ENCODE measurements at regions not wholly inside any gene's neighbourhood (a gene's known extent, or its start where the extent isn't known, plus 50 kb on each side); places are given as distances from the start of the nearest gene placed in this dataset.

- DNase-seq (ENCODE audit: low spot score), result no peak
These were observed 424.3 kb downstream of the SLC4A3 start for GRCh38 chr2:220051716-220052115.

GRCh38 chr2:220053919-220054318, 426.5 kb downstream of the SLC4A3 start:
- DNase-seq (ENCODE audit: low spot score), result no peak

GRCh38 chr2:220057391-220057790, 430.0 kb downstream of the SLC4A3 start:
- DNase-seq (ENCODE audit: low spot score), result no peak

GRCh38 chr2:220057916-220058315, 430.5 kb downstream of the SLC4A3 start:
- no peak for DNase-seq (ENCODE audit: low spot score)

GRCh38 chr2:220064111-220065030, 436.9 kb downstream of the SLC4A3 start:
- no peak for DNase-seq (ENCODE audit: low spot score)

- no peak for DNase-seq (ENCODE audit: low spot score)
These were observed 438.2 kb downstream of the SLC4A3 start for GRCh38 chr2:220065581-220065980.

- DNase-seq (ENCODE audit: low spot score), result no peak
These were observed 441.4 kb downstream of the SLC4A3 start for GRCh38 chr2:220068846-220069245.

- DNase-seq (ENCODE audit: low spot score), result no peak
These were observed 442.9 kb downstream of the SLC4A3 start for GRCh38 chr2:220070349-220070748.

GRCh38 chr2:220071696-220072095, 444.3 kb downstream of the SLC4A3 start:
- no peak for DNase-seq (ENCODE audit: low spot score)

- no peak for DNase-seq (ENCODE audit: low spot score)
These were observed 445.3 kb downstream of the SLC4A3 start for GRCh38 chr2:220072669-220073220.

- no peak for DNase-seq (ENCODE audit: low spot score)
These were observed 448.4 kb downstream of the SLC4A3 start for GRCh38 chr2:220075835-220076234.

GRCh38 chr2:220076734-220077133, 449.3 kb downstream of the SLC4A3 start:
- peak; percentile 47 for DNase-seq (ENCODE audit: low spot score)

- no peak for DNase-seq (ENCODE audit: low spot score)
These were observed 450.1 kb downstream of the SLC4A3 start for GRCh38 chr2:220077488-220077887.

GRCh38 chr2:220078439-220078838, 451.0 kb downstream of the SLC4A3 start:
- no peak for DNase-seq (ENCODE audit: low spot score)

GRCh38 chr2:220079595-220079994, 452.2 kb downstream of the SLC4A3 start:
- DNase-seq (ENCODE audit: low spot score), result no peak

GRCh38 chr2:220081171-220081570, 453.7 kb downstream of the SLC4A3 start:
- DNase-seq (ENCODE audit: low spot score), result no peak

GRCh38 chr2:220090050-220090449, 462.6 kb downstream of the SLC4A3 start:
- DNase-seq (ENCODE audit: low spot score), result no peak

GRCh38 chr2:220096406-220096805, 469.0 kb downstream of the SLC4A3 start:
- DNase-seq (ENCODE audit: low spot score), result no peak

- DNase-seq (ENCODE audit: low spot score), result no peak
These were observed 474.6 kb downstream of the SLC4A3 start for GRCh38 chr2:220101980-220102379.

GRCh38 chr2:220103596-220103995, 476.2 kb downstream of the SLC4A3 start:
- no peak for DNase-seq (ENCODE audit: low spot score)

GRCh38 chr2:220104871-220105351, 477.5 kb downstream of the SLC4A3 start:
- peak; percentile 48 for DNase-seq (ENCODE audit: low spot score)

- no peak for DNase-seq (ENCODE audit: low spot score)
These were observed 478.6 kb downstream of the SLC4A3 start for GRCh38 chr2:220106065-220106464.

GRCh38 chr2:220107380-220107791, 480.0 kb downstream of the SLC4A3 start:
- no peak for DNase-seq (ENCODE audit: low spot score)

Data from ureter (tissue), 1 donor.